Body of pancreas (tissue), 4 donors: ENCODE measurements at regions not wholly inside any gene's neighbourhood (a gene's known extent, or its start where the extent isn't known, plus 50 kb on each side); places are given as distances from the start of the nearest gene placed in this dataset.

ENCODE experiments used
- CTCF ChIP-seq, 7 experiments: fragments of 450-650 bp in 4 of 7; fragments of 200-600 bp in 3 of 7; sonication (generic) in 3 of 7; IDR thresholded peaks; one replicate each; pipeline ENCODE4 v1.5.1; 2016 to 2019; ENCODE audit warnings: antibody characterized with exemption in 7 of 7
- POLR2A ChIP-seq, 3 donors: fragments of 450-650 bp; IDR thresholded peaks; one replicate each; pipeline ENCODE4 v1.6.1; 2016; ENCODE audit warnings: antibody characterized with exemption in 3 of 3, mild to moderate bottlenecking in 2 of 3

- no peak for TF ChIP-seq POLR2A (IDR thresholded peaks at IDR 0.05)
- TF ChIP-seq CTCF (IDR thresholded peaks at IDR 0.05), result no peak
These were observed 60.9 kb upstream of the TSC22D2 start for GRCh38 chr3:150346981-150347863.
